ENCODE measurements at regions not wholly inside any gene's neighbourhood (a gene's known extent, or its start where the extent isn't known, plus 50 kb on each side); places are given as distances from the start of the nearest gene placed in this dataset.

DNA sequence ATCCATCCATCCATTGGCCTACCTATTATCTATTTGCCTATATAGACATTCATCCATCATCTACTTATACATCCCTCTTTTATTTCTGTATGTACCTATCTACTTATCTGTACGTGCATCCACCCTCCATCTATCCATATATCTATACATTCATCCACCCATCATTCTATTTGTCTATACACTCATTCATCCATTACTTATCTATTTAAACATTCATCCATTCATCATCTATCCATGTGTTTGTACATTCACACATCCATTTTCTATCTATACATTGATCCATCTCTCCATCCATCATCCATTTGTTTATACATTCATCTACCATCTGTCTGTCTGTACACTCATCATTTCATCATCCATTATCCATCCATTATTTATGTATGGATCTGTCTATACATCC is 365.7 kb upstream of the RBFOX1 start:
- POLR2A ChIA-PET: no interaction called here
- Histone ChIP-seq H3K36me3 (ENCODE audit: control insufficient read depth in 2 of 2, extremely low read depth in 1 of 2, insufficient read depth in 2 of 2, low read length in 2 of 2) (no peaks in the 10 kb centered on the region), H2AFZ (ENCODE audit: low read depth, low read length) (no peak overlapping the region), H3K79me2 (ENCODE audit: control insufficient read depth, insufficient read depth, low read length) (no peaks in the 10 kb centered on the region), H3K27me3 (ENCODE audit: control insufficient read depth in 2 of 2, insufficient read depth in 2 of 2, low read length in 2 of 2) (no peaks in the 10 kb centered on the region), H3K9ac (replicated peaks; ENCODE audit: extremely low read depth, insufficient read depth, low read length) (no peak overlapping the region), H3K4me1 (ENCODE audit: control insufficient read depth, extremely low read depth, insufficient read depth, low read length) (no peaks in the 10 kb centered on the region), H3K9me3 (replicated peaks; ENCODE audit: control insufficient read depth, insufficient read depth, low read length) (no peaks in the 10 kb centered on the region), H3K9me1 (replicated peaks; ENCODE audit: control insufficient read depth, extremely low read depth, insufficient read depth, low read length) (no peaks in the 10 kb centered on the region), H3K27ac (ENCODE audit: insufficient read depth, low read depth, low read length) (no peak overlapping the region), H3K4me3 (replicated peaks in 1 of 3; ENCODE audit: insufficient read depth in 1 of 3, low read depth in 1 of 3, low read length in 3 of 3) (no peak overlapping the region), H4K20me1 (replicated peaks; ENCODE audit: control insufficient read depth, extremely low read depth, insufficient read depth, low read length) (no peaks in the 10 kb centered on the region), H3K4me2 (ENCODE audit: insufficient read depth, low read length) (no peak overlapping the region)
- intact Hi-C loops (cut with micrococcal nuclease) (no loop called here), dilution Hi-C loops (cut with MboI; ENCODE audit: extremely low pct_ligation_motif_present, low sequenced_read_pairs) (no loop called here)
- BruUV-seq (replicated peaks): no TSS peak
- FAIRE-seq (no peak), DNase-seq (ENCODE audit: low read depth, low spot score) (no peak)
- TF ChIP-seq MYC (IDR thresholded peaks at IDR 0.05; ENCODE audit: low read depth, low read length) (no peak), EZH2 (IDR thresholded peaks at IDR 0.05; ENCODE audit: borderline replicate concordance, low read depth, low read length, severe bottlenecking) (no peak), FOS (IDR thresholded peaks at IDR 0.05; ENCODE audit: borderline replicate concordance, insufficient read depth, low read length) (no peak), GATA2 (IDR thresholded peaks at IDR 0.05; ENCODE audit: insufficient read depth, insufficient read length, low read depth, low read length) (no peak), POLR2A (IDR thresholded peaks at IDR 0.05; ENCODE audit: low read depth, low read length) (no peak), POLR2AphosphoS5 (IDR thresholded peaks at IDR 0.05; ENCODE audit: insufficient read depth, low read depth, low read length) (no peak), JUN (IDR thresholded peaks at IDR 0.05; ENCODE audit: borderline replicate concordance, insufficient read depth, insufficient read length, low read depth) (no peak)
- TF ChIP-seq, protein P1, sequence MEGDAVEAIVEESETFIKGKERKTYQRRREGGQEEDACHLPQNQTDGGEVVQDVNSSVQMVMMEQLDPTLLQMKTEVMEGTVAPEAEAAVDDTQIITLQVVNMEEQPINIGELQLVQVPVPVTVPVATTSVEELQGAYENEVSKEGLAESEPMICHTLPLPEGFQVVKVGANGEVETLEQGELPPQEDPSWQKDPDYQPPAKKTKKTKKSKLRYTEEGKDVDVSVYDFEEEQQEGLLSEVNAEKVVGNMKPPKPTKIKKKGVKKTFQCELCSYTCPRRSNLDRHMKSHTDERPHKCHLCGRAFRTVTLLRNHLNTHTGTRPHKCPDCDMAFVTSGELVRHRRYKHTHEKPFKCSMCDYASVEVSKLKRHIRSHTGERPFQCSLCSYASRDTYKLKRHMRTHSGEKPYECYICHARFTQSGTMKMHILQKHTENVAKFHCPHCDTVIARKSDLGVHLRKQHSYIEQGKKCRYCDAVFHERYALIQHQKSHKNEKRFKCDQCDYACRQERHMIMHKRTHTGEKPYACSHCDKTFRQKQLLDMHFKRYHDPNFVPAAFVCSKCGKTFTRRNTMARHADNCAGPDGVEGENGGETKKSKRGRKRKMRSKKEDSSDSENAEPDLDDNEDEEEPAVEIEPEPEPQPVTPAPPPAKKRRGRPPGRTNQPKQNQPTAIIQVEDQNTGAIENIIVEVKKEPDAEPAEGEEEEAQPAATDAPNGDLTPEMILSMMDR (IDR thresholded peaks at IDR 0.05; ENCODE audit: extremely low read depth in 1 of 2, insufficient read depth in 1 of 2, low read depth in 1 of 2, low read length in 2 of 2): no peak
- TF ChIP-seq, protein P2, sequence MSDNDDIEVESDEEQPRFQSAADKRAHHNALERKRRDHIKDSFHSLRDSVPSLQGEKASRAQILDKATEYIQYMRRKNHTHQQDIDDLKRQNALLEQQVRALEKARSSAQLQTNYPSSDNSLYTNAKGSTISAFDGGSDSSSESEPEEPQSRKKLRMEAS (IDR thresholded peaks at IDR 0.05; ENCODE audit: insufficient read depth, insufficient read length): no peak
- CTCF ChIA-PET: no interaction called here
